IMR-90 (cell line): ENCODE measurements at regions not wholly inside any gene's neighbourhood (a gene's known extent, or its start where the extent isn't known, plus 50 kb on each side); places are given as distances from the start of the nearest gene placed in this dataset.

Source experiments
- CEBPB ChIP-seq: IDR thresholded peaks from 2 replicates; pipeline ENCODE4 v1.6.1; 2012; ENCODE audit warnings: low read depth, low read length, improper control_type of control experiment
- CTCF ChIP-seq: conservative IDR thresholded peaks from 2 replicates; pipeline ENCODE4 v1.5.1; 2012; ENCODE audit warnings: mild to moderate bottlenecking, low read depth, low read length, improper control_type of control experiment
- ELK1 ChIP-seq: fragments of 150-350 bp; IDR thresholded peaks from 2 replicates; pipeline ENCODE4 v1.6.1; 2016; ENCODE audit warnings: low read depth, mild to moderate bottlenecking, low read length, moderate library complexity, borderline replicate concordance
- FOS ChIP-seq: fragments of 150-350 bp; IDR thresholded peaks from 2 replicates; pipeline ENCODE4 v1.6.1; 2016; ENCODE audit warnings: low read depth, low read length
- MXI1 ChIP-seq: IDR thresholded peaks from 2 replicates; pipeline ENCODE4 v1.6.1; 2012; ENCODE audit warnings: low read depth, mild to moderate bottlenecking, low read length, moderate library complexity, borderline replicate concordance
- NFE2L2 ChIP-seq: fragments of 150-350 bp; IDR thresholded peaks from 2 replicates; pipeline ENCODE4 v1.6.1; 2016; ENCODE audit warnings: low read depth, mild to moderate bottlenecking, low read length
- POLR2A ChIP-seq: IDR thresholded peaks from 2 replicates; pipeline ENCODE4 v1.6.1; 2012; ENCODE audit warnings: mild to moderate bottlenecking, low read depth, low read length
- RAD21 ChIP-seq: IDR thresholded peaks from 2 replicates; pipeline ENCODE4 v1.6.1; 2012; ENCODE audit warnings: low read length, improper control_type of control experiment

- TF ChIP-seq CTCF, result no peak
- TF ChIP-seq RAD21, result no peak
- TF ChIP-seq POLR2A, result no peak
- no peak for TF ChIP-seq NFE2L2
- no peak for TF ChIP-seq MXI1
- no peak for TF ChIP-seq FOS
- no peak for TF ChIP-seq ELK1
- no peak for TF ChIP-seq CEBPB
Measured at GRCh38 chr16:62201911-62202310, 165.7 kb upstream of the CDH8 start.
